ENCODE measurements at regions not wholly inside any gene's neighbourhood (a gene's known extent, or its start where the extent isn't known, plus 50 kb on each side); places are given as distances from the start of the nearest gene placed in this dataset.

GRCh38 chr2:220043155-220043989, 415.9 kb downstream of the SLC4A3 start:
- Mint-ChIP-seq H3K4me1 (ENCODE audit: low read depth) (no peaks in the 10 kb centered on the region), H3K4me3 (no peak overlapping the region), H3K27ac (no peak overlapping the region), H3K27me3 (ENCODE audit: low read depth) (no peaks in the 10 kb centered on the region), H3K36me3 (ENCODE audit: low read depth) (no peaks in the 10 kb centered on the region), H3K9me3 (no peaks in the 10 kb centered on the region)

DNA sequence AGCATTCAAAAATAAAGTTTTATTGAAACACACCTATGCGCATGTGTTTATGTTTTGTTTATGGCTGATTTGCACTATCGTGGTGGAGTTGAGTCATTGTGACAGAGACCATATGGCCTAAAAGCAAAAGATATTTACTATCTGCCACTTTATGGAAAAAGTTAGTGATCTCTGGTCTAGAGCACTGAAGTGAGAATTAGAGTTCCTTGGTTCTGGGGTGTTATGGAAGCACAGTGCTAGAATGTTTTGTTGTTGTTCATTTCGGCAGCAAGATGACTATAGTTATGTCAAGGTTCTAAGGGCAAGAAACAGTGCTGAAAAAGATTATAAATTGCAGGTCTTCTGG, 416.5 kb downstream of the SLC4A3 start:
- no peaks in the 10 kb centered on the region for H3K9me3 Mint-ChIP-seq
- H3K27ac Mint-ChIP-seq, result no peak overlapping the region
- no peaks in the 10 kb centered on the region for H3K27me3 Mint-ChIP-seq (ENCODE audit: low read depth)
- H3K36me3 Mint-ChIP-seq (ENCODE audit: low read depth), result no peaks in the 10 kb centered on the region
- H3K4me3 Mint-ChIP-seq, result no peak overlapping the region
- no peaks in the 10 kb centered on the region for H3K4me1 Mint-ChIP-seq (ENCODE audit: low read depth)

- Mint-ChIP-seq H3K36me3 (ENCODE audit: low read depth) (no peaks in the 10 kb centered on the region), H3K4me1 (ENCODE audit: low read depth) (no peaks in the 10 kb centered on the region), H3K27ac (no peak overlapping the region), H3K9me3 (no peaks in the 10 kb centered on the region), H3K27me3 (ENCODE audit: low read depth) (no peaks in the 10 kb centered on the region), H3K4me3 (no peak overlapping the region)
Observed at GRCh38 chr2:220044383-220044782, 417.0 kb downstream of the SLC4A3 start.

DNA sequence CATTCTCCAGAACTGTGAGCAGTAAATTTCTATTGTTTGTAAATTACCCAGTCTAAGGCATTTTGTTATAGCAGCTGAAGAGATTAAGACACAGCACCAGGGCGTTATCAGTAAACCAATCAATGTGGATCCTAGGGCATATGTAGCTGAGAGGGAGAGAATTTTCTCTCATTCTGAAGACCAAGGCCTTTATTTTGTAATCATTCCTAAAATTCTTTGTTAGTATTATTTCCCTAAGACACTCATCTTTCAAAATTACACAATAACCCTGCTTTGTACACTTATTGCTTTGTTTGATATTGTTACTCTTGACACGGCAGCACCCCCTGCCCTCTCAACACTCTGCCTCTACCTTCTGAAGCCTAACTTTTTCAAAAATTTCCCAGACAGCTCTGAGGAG, 419.1 kb downstream of the SLC4A3 start:
- H3K27ac Mint-ChIP-seq, result no peak overlapping the region
- no peaks in the 10 kb centered on the region for H3K9me3 Mint-ChIP-seq
- no peaks in the 10 kb centered on the region for H3K4me1 Mint-ChIP-seq (ENCODE audit: low read depth)
- no peaks in the 10 kb centered on the region for H3K36me3 Mint-ChIP-seq (ENCODE audit: low read depth)
- no peaks in the 10 kb centered on the region for H3K27me3 Mint-ChIP-seq (ENCODE audit: low read depth)
- H3K4me3 Mint-ChIP-seq, result no peak overlapping the region

DNA sequence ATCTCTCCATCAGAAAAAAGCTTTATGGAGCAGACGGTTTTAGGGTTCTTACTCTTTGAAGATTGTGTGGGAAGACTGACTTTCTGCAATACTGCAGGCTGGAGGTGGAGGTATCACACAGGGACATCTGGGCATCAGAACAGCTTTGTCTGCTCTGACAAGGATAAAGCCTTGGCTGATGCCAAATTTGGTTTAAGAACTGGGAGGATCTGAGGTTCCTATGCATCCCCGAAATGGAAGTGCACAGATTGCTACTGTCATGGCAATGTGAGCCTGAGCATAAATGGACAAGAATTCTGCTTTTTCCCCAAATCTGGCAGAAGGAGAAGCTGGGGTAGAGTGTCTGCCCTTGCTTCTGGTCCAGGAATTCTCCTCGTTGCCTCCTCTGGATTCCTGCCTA, 424.3 kb downstream of the SLC4A3 start:
- H3K36me3 Mint-ChIP-seq (ENCODE audit: low read depth), result no peaks in the 10 kb centered on the region
- H3K27me3 Mint-ChIP-seq (ENCODE audit: low read depth), result no peaks in the 10 kb centered on the region
- no peak overlapping the region for H3K4me3 Mint-ChIP-seq
- H3K27ac Mint-ChIP-seq, result no peak overlapping the region
- no peaks in the 10 kb centered on the region for H3K9me3 Mint-ChIP-seq
- H3K4me1 Mint-ChIP-seq (ENCODE audit: low read depth), result no peaks in the 10 kb centered on the region

DNA sequence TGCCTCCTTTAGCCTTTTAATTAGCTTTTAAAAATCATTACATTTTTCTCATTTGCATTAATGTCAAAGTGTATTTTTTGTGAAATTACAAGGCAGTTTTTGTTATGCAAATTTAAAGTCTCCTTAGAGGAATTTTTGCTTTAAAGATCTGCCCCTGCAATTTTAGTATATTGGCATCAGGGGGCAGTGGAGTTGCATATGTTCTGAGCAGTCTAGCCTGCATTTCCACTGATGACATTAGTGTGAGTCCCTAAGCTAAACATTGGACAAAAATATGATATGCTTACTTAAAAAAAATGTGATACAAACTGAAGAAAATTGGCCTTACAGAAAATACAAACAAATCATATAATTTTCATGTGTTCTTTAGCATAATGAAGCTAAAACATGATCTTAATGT, 426.5 kb downstream of the SLC4A3 start:
- H3K27ac Mint-ChIP-seq, result no peak overlapping the region
- no peaks in the 10 kb centered on the region for H3K9me3 Mint-ChIP-seq
- no peaks in the 10 kb centered on the region for H3K36me3 Mint-ChIP-seq (ENCODE audit: low read depth)
- no peaks in the 10 kb centered on the region for H3K27me3 Mint-ChIP-seq (ENCODE audit: low read depth)
- no peaks in the 10 kb centered on the region for H3K4me1 Mint-ChIP-seq (ENCODE audit: low read depth)
- no peak overlapping the region for H3K4me3 Mint-ChIP-seq

DNA sequence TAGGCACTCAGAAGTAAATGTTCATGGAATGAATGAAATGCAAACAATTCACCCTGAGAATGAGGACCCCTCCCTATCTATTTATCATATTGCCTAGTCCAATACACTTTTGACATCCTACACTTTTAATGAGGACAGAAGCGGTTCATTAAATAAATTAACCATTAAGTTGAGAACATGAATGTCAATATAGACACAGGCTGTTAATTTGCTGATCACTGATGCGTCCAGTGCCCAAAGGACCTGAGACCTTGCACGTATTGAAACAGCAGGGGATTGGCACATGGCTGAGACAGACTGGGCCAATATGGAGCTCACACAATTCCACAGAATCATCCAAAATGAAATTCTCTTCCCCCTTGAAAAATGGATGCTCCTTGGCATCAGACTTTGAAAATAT, 430.0 kb downstream of the SLC4A3 start:
- Mint-ChIP-seq H3K4me3 (no peak overlapping the region), H3K27me3 (ENCODE audit: low read depth) (no peaks in the 10 kb centered on the region), H3K4me1 (ENCODE audit: low read depth) (no peaks in the 10 kb centered on the region), H3K36me3 (ENCODE audit: low read depth) (no peaks in the 10 kb centered on the region), H3K9me3 (no peaks in the 10 kb centered on the region), H3K27ac (no peak overlapping the region)

GRCh38 chr2:220057916-220058315, 430.5 kb downstream of the SLC4A3 start:
- Mint-ChIP-seq H3K4me3 (no peak overlapping the region), H3K9me3 (no peaks in the 10 kb centered on the region), H3K27me3 (ENCODE audit: low read depth) (no peaks in the 10 kb centered on the region), H3K36me3 (ENCODE audit: low read depth) (no peaks in the 10 kb centered on the region), H3K27ac (no peak overlapping the region), H3K4me1 (ENCODE audit: low read depth) (no peaks in the 10 kb centered on the region)

DNA sequence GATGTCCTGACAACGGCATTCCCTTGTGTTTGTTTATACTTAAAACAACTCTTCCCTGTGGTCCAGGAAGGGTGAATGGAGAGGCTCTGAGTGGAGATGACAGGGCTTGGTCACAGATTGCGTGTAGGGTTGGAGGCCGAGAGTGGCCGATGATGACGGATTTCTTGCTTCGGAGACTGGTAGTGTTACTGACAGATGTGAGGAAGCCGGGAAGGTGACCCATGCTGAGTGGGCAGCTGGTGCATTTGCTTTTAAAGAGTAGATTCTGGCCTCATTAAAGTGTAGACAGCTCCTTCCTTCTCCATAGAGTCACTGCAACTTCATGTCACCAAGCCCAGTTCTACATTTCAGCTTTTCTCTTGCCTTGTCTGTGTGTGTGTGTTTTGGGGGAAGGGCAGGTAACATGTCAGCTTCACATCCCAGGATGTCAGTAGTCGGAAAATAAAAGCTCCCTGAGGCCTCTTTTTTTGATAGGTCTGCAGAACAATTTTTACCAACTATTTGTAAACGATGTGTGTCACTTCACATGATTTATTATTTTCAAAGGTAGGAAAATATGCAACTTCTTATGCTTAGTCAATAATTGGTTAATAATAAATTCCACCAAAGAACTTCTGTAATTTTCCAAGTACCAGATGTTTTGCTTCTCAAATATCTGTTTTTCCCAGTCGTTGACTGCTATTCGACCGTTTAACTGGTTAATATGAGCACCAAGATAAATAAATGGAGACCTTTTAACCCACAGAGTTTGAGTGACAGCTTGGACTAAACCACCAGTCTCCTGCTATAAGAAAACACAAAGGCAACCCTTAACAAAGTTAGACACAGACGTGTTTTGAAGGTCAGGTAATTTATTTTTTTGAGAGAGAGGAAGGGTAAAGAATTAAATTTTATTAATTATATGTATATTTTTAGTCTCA, 436.9 kb downstream of the SLC4A3 start:
- Mint-ChIP-seq H3K9me3 (no peaks in the 10 kb centered on the region), H3K4me1 (ENCODE audit: low read depth) (no peaks in the 10 kb centered on the region), H3K36me3 (ENCODE audit: low read depth) (no peaks in the 10 kb centered on the region), H3K27me3 (ENCODE audit: low read depth) (no peaks in the 10 kb centered on the region), H3K27ac (no peak overlapping the region), H3K4me3 (no peak overlapping the region)

DNA sequence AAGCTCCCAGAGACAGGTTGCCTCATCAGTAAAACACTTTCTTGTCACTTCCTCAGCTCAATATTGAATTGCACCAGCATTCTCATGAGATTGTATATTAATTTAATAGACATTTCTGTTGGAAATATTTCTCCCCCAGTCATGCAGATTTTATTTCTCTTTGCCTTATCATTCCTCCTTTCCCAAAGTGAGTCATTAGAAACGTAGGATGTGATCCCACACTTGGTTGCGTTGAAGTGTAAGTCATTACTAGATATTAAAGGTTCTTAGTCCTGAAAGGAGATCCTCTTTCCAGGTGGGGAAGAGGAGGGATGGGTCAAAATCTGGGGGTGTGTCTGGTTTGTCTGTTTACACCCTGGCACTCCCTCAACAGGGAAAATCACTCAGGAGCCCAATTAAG, 438.2 kb downstream of the SLC4A3 start:
- no peak overlapping the region for H3K27ac Mint-ChIP-seq
- H3K9me3 Mint-ChIP-seq, result no peaks in the 10 kb centered on the region
- no peaks in the 10 kb centered on the region for H3K4me1 Mint-ChIP-seq (ENCODE audit: low read depth)
- H3K36me3 Mint-ChIP-seq (ENCODE audit: low read depth), result no peaks in the 10 kb centered on the region
- no peak overlapping the region for H3K4me3 Mint-ChIP-seq
- H3K27me3 Mint-ChIP-seq (ENCODE audit: low read depth), result no peaks in the 10 kb centered on the region

DNA sequence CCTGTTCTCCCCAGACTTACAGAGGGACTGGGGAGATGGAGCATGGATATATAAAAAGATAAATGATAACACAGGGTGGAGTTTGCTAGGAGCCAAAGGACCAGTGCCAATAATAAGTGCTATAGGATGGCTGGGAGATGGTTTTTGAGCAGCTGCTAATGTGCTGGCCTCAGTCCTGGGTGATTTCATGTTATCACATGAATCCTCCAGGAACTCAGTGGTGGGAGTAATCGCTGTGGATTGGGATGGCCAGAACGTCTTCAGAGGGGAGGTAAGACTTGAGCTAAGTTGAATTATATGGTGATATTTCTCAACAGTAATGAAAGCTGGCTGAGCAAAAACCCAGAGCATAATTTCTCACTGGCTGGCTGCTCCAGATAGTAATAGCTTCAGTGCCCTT, 441.4 kb downstream of the SLC4A3 start:
- no peak overlapping the region for H3K4me3 Mint-ChIP-seq
- H3K4me1 Mint-ChIP-seq (ENCODE audit: low read depth), result no peaks in the 10 kb centered on the region
- H3K27me3 Mint-ChIP-seq (ENCODE audit: low read depth), result no peaks in the 10 kb centered on the region
- no peaks in the 10 kb centered on the region for H3K36me3 Mint-ChIP-seq (ENCODE audit: low read depth)
- no peaks in the 10 kb centered on the region for H3K9me3 Mint-ChIP-seq
- H3K27ac Mint-ChIP-seq, result no peak overlapping the region

GRCh38 chr2:220070349-220070748, 442.9 kb downstream of the SLC4A3 start:
- Mint-ChIP-seq H3K36me3 (ENCODE audit: low read depth) (no peaks in the 10 kb centered on the region), H3K4me1 (ENCODE audit: low read depth) (no peaks in the 10 kb centered on the region), H3K4me3 (no peak overlapping the region), H3K9me3 (no peaks in the 10 kb centered on the region), H3K27me3 (ENCODE audit: low read depth) (no peaks in the 10 kb centered on the region), H3K27ac (no peak overlapping the region)

- H3K36me3 Mint-ChIP-seq (ENCODE audit: low read depth), result no peaks in the 10 kb centered on the region
- H3K9me3 Mint-ChIP-seq, result no peaks in the 10 kb centered on the region
- H3K27me3 Mint-ChIP-seq (ENCODE audit: low read depth), result no peaks in the 10 kb centered on the region
- no peak overlapping the region for H3K27ac Mint-ChIP-seq
- H3K4me3 Mint-ChIP-seq, result no peak overlapping the region
- no peaks in the 10 kb centered on the region for H3K4me1 Mint-ChIP-seq (ENCODE audit: low read depth)
Observed at GRCh38 chr2:220071696-220072095, 444.3 kb downstream of the SLC4A3 start.

DNA sequence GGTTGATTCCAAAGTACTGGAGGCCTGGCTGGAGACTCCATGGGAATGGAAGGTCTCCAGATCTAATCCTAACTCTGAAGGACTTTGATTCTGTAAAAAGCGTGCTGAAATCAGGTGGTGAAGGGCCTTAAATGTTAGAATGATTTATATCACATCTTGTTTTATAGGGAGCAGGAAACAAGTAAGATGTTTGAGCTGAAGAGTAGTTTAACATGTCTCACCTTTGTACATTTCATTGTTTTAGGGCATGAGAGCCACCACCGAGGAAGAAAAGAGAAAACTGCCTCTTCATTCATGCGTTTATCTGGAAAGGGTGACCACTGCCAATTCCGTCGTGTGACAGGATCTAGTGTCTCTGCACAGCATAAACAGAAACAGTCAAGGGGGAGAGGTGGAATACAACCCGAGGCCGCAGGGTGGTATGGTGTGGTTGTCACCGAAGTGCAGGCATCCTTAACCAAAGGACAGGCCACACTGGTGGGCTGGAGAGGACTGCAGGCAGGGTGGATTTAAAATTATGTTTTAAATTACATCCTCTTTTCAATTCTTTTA, 445.3 kb downstream of the SLC4A3 start:
- Mint-ChIP-seq H3K27me3 (ENCODE audit: low read depth) (no peaks in the 10 kb centered on the region), H3K27ac (no peak overlapping the region), H3K36me3 (ENCODE audit: low read depth) (no peaks in the 10 kb centered on the region), H3K9me3 (no peaks in the 10 kb centered on the region), H3K4me1 (ENCODE audit: low read depth) (no peaks in the 10 kb centered on the region), H3K4me3 (no peak overlapping the region)

DNA sequence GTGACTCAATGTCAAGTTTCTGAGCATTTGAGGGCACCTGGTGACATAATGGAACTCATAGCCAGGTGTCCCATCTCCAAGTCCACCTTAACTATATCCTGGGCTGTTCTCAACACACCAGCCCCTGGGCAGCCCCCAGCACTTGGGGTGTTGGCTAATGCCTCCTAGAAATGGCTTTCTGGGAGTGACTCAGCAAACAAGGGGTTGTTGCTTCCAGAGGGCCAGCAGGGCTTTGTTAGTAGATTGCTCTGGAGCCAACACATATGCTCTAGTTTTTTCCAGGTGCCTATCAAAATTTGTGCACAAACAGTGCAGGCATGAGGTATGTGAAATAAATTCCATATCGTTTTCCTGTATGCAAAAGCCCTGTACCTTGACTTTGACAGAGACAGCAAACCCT, 448.4 kb downstream of the SLC4A3 start:
- H3K9me3 Mint-ChIP-seq, result no peaks in the 10 kb centered on the region
- no peaks in the 10 kb centered on the region for H3K4me1 Mint-ChIP-seq (ENCODE audit: low read depth)

More for the DNA sequence above, 448.4 kb downstream of the SLC4A3 start:
- Mint-ChIP-seq H3K4me3 (no peak overlapping the region), H3K27ac (no peak overlapping the region), H3K36me3 (ENCODE audit: low read depth) (no peaks in the 10 kb centered on the region), H3K27me3 (ENCODE audit: low read depth) (no peaks in the 10 kb centered on the region)

All from T-helper 1 cell treated with Interleukin-12 subunit alpha and Interleukin-12 subunit beta and Interleukin-4 antibody, amounts not matched to agents 30 μg/mL and 1 μg/mL, for 36 hours (primary cell).